ENCODE measurements at regions not wholly inside any gene's neighbourhood (a gene's known extent, or its start where the extent isn't known, plus 50 kb on each side); places are given as distances from the start of the nearest gene placed in this dataset.

DNA sequence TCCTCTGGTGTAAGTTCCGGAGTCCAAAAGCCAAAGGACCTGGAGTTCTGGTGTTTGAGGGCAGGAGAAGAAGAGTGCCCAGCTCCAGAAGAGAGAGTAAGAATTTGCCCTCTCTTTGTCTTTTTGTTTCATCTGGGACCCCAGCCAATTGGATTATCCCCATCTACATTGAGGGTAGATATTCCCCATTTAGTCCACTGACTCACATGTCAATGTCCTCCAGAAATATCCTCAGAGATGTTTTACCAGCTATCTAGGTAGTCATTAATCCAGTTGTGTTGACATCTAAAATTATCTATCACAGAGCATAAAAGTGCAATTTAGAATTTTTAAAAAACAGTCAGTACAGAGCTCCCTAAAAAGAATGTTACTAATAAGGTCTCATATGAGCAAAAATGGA lies 132.9 kb upstream of the TMEM47 start:
- no TSS peak for BruUV-seq (replicated peaks)
- no peak for DNase-seq (ENCODE audit: low spot score)
- no peak overlapping the region for H3K9ac ChIP-seq (ENCODE audit: insufficient read depth, low read depth, low read length)
- no peak overlapping the region for H3K4me2 ChIP-seq (ENCODE audit: low read depth, low read length)
- no peaks in the 10 kb centered on the region for H3K36me3 ChIP-seq (replicated peaks in 1 of 2; ENCODE audit: control insufficient read depth in 1 of 2, insufficient read depth in 2 of 2, low read length in 2 of 2)
- TF ChIP-seq, protein P1, sequence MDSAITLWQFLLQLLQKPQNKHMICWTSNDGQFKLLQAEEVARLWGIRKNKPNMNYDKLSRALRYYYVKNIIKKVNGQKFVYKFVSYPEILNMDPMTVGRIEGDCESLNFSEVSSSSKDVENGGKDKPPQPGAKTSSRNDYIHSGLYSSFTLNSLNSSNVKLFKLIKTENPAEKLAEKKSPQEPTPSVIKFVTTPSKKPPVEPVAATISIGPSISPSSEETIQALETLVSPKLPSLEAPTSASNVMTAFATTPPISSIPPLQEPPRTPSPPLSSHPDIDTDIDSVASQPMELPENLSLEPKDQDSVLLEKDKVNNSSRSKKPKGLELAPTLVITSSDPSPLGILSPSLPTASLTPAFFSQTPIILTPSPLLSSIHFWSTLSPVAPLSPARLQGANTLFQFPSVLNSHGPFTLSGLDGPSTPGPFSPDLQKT (CRISPR knock-in tag; IDR thresholded peaks at IDR 0.05; ENCODE audit: borderline replicate concordance) = no peak
- TF ChIP-seq ZNF589 (CRISPR knock-in tag; conservative IDR thresholded peaks at IDR 0.05) (no peak), IRF2 (CRISPR knock-in tag; IDR thresholded peaks at IDR 0.05) (no peak), ZNF235 (CRISPR knock-in tag; IDR thresholded peaks at IDR 0.05; ENCODE audit: borderline replicate concordance) (no peak), ZFYVE20 (CRISPR knock-in tag; IDR thresholded peaks at IDR 0.05; ENCODE audit: borderline replicate concordance, low read depth) (no peak), FOSL1 (CRISPR knock-in tag; IDR thresholded peaks at IDR 0.05; ENCODE audit: borderline replicate concordance) (no peak), ZNF335 (CRISPR knock-in tag; IDR thresholded peaks at IDR 0.05) (no peak), ATF1 (CRISPR knock-in tag; IDR thresholded peaks at IDR 0.05) (no peak), TCF12 (IDR thresholded peaks at IDR 0.05) (no peak), TCF12 (CRISPR knock-in tag; IDR thresholded peaks at IDR 0.05) (no peak), SCMH1 (CRISPR knock-in tag; IDR thresholded peaks at IDR 0.05; ENCODE audit: borderline replicate concordance) (no peak), FOSL2 (CRISPR knock-in tag; IDR thresholded peaks at IDR 0.05) (no peak), ATM (IDR thresholded peaks at IDR 0.05; ENCODE audit: borderline replicate concordance) (no peak), ZNF766 (CRISPR knock-in tag; IDR thresholded peaks at IDR 0.05; ENCODE audit: borderline replicate concordance) (no peak), ZNF567 (CRISPR knock-in tag; IDR thresholded peaks at IDR 0.05; ENCODE audit: borderline replicate concordance) (no peak), ZBTB1 (CRISPR knock-in tag; IDR thresholded peaks at IDR 0.05; ENCODE audit: borderline replicate concordance) (no peak)
- no peaks in the 10 kb centered on the region for H3K79me2 ChIP-seq (ENCODE audit: insufficient read depth, low read length)
- CTCF ChIA-PET (ENCODE audit: low intra/inter-chr PET ratio, low total read pairs) = no interaction called here
- no peak overlapping the region for H3K4me3 ChIP-seq (replicated peaks in 1 of 3; ENCODE audit: insufficient read depth in 1 of 3, low read depth in 2 of 3, low read length in 3 of 3)
- WGBS (ENCODE audit: low lambda C conversion rate) = no CpG with 5 or more reads among the region's 1 CpG
- no peaks in the 10 kb centered on the region for H4K20me1 ChIP-seq (ENCODE audit: insufficient read depth, low read length)
- intact Hi-C loops (cut with micrococcal nuclease; ENCODE audit: unreplicated experiment) = no loop called here
- H2AFZ ChIP-seq (ENCODE audit: low read length) = no peak overlapping the region
- no peaks in the 10 kb centered on the region for H3K4me1 ChIP-seq (ENCODE audit: insufficient read depth, low read length)
- ATAC-seq = no peak
- no peak for FAIRE-seq
- POLR2A ChIA-PET = no interaction called here
- peaks cover 5% of the 10 kb centered on the region for H3K9me3 ChIP-seq (ENCODE audit: low read length)
- no peak overlapping the region for H3K27ac ChIP-seq (ENCODE audit: extremely low read length, insufficient read depth, low read length)
- no peaks in the 10 kb centered on the region for H3K27me3 ChIP-seq (ENCODE audit: control insufficient read depth in 1 of 2, insufficient read depth in 2 of 2, low read length in 2 of 2)
- in situ Hi-C loops (cut with HindIII; ENCODE audit: extremely low pct_ligation_motif_present, low pct_unique_long_range_greater_than_20kb) = no loop called here

All from HepG2 (cell line).